VCaP (cell line): ENCODE measurements at regions not wholly inside any gene's neighbourhood (a gene's known extent, or its start where the extent isn't known, plus 50 kb on each side); places are given as distances from the start of the nearest gene placed in this dataset.
"Not testable (repeated sequence)": the region's sequence is repeated elsewhere in the genome, so short reads cannot be mapped to it uniquely, and the experiment has no call there.

Source experiments
- H3K27ac ChIP-seq: fragments of 450-650 bp; 2 replicates; pipeline ENCODE4 v1.5.1; 2017
- TF ChIP-seq, protein P1 (sequence below): fragments of 450-650 bp; conservative IDR thresholded peaks from 2 replicates; pipeline ENCODE4 v1.5.1; 2017; ENCODE audit warnings: mild to moderate bottlenecking, moderate library complexity

DNA sequence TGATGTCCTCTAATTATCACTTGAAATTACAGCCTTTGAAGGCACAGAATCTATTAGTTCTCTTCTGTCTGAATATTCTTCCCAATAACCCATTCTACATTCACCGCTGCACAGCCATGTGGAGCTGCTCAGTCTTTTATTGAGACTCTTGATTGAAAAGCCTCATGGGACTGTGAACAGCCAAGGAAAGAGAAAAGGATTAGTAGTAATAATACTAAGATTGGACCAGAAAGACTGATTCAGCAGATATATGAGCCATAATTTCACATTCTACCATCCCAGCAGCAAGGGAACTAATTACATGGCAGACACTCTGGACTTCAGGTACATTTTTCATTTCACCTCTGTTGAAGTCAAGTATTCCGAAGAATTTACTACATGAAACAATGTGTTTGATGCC lies 2471.7 kb downstream of the ARAP2 start:
- no peak overlapping the region for H3K27ac ChIP-seq
- TF ChIP-seq, protein P1, sequence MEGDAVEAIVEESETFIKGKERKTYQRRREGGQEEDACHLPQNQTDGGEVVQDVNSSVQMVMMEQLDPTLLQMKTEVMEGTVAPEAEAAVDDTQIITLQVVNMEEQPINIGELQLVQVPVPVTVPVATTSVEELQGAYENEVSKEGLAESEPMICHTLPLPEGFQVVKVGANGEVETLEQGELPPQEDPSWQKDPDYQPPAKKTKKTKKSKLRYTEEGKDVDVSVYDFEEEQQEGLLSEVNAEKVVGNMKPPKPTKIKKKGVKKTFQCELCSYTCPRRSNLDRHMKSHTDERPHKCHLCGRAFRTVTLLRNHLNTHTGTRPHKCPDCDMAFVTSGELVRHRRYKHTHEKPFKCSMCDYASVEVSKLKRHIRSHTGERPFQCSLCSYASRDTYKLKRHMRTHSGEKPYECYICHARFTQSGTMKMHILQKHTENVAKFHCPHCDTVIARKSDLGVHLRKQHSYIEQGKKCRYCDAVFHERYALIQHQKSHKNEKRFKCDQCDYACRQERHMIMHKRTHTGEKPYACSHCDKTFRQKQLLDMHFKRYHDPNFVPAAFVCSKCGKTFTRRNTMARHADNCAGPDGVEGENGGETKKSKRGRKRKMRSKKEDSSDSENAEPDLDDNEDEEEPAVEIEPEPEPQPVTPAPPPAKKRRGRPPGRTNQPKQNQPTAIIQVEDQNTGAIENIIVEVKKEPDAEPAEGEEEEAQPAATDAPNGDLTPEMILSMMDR = no peak

DNA sequence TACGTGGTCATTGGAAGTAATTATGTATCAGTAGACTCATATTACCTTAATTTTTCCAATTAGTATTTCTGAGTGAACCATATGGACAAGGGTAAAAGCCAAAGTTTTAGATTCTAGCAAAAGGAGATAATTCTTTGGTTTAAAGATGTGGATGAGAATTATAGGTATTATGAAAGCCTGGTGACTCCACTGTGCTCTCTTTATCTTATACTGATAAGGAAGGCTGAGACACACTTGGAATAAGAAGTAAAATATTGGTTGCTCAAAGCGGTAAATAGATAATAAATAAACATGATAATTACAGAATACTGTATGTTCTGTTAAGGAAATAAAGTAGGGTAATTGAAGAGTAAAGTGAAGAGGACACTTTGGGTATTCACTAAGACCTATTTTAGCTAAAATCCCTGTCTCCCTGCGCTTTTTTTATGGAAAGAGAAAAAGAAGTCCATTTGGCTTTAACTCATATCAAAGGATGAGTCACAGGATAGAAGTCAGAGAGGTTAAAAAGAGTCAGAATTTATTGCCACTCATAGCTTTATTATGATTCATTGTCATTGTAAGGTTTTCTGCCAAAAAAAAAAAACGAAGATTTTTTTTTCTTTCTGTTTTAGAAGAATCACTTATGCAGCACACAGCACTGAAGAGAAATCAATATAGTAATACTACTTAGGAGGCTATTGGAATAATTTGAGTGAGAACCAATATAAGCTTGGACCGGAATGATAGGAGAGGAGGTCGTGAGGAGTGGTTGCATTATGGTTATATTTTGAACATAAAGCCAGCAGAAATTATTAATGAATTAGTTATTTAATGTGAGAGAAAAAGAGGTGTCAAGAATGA lies 2463.1 kb downstream of the ARAP2 start:
- no peak overlapping the region for H3K27ac ChIP-seq
- TF ChIP-seq, protein P1 = no peak

DNA sequence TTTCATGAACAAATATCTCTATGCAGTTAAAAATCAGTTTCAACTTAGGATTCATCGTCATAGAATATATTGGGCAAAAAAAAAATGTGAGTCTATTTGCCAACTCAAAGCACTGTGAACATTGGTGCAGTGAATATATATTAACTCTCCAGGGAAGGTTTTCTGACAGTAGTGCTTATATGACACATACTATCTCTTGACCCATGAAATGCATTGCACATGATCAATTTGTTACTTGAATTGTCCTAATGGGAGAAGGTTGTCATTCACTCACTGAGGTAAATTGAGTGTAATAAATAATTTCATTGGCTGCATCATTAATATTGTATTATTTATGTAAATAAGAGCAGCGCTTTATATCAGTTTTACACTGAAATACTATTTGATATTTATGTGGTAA lies 2458.5 kb downstream of the ARAP2 start:
- H3K27ac ChIP-seq = no peak overlapping the region
- TF ChIP-seq, protein P1 = no peak

DNA sequence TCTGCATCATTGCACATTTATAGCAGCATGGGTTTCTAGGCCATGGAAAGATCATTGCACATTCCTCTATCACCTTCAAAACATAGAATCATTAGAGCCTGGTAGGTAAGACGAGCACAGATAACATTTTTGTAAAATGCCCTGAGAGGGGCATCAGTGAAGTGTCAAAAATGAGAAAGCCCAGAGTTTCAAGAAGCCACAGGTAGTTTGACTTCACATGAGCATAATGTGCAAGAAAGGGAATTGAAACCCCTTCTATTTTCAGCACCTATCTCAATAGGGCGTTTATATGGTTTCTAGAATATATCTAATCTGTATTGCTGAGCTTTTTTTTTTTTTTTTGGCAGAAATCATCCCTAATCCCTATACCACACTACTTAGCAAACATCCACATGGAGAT lies 2441.7 kb downstream of the ARAP2 start:
- H3K27ac ChIP-seq = no peak overlapping the region
- TF ChIP-seq, protein P1 = no peak

DNA sequence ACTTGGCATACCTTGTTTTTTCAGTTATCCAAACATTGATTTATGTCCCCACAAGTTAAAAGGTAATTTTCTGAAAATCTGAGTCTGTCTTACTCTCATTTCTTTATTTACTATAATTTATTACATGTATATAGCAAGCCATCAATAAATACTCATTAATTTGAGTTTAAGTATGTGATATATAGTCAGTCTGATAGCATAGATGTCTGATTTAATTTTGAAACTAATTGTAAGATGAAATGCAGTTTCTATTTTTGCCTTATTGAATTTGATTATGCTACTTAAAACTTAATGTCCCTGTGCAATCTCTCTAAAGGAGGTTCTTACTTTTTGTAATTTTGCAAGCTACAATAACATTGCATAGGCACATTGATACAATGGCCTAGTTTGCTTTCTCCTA lies 2418.6 kb downstream of the ARAP2 start:
- H3K27ac ChIP-seq = no peak overlapping the region
- TF ChIP-seq, protein P1 = no peak

DNA sequence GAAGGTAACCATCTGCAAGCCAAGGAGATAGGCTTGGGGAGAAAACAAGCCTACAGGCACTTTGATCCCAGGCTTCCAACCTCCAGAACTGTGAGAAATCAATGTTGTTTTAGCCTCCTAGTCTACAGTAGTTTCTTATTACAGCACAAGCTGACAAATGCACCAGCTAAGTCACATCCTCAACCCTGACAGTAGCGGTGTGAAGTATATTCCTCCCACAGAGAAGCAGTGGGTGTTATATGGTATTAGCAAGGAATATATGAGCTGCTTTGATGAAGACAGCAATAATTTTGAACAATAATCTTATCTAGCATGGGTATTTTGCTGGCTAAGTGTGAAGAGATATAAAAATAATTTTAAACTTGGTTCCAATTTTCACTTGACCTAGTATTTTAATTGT lies 2415.0 kb downstream of the ARAP2 start:
- H3K27ac ChIP-seq = not testable (repeated sequence)

DNA sequence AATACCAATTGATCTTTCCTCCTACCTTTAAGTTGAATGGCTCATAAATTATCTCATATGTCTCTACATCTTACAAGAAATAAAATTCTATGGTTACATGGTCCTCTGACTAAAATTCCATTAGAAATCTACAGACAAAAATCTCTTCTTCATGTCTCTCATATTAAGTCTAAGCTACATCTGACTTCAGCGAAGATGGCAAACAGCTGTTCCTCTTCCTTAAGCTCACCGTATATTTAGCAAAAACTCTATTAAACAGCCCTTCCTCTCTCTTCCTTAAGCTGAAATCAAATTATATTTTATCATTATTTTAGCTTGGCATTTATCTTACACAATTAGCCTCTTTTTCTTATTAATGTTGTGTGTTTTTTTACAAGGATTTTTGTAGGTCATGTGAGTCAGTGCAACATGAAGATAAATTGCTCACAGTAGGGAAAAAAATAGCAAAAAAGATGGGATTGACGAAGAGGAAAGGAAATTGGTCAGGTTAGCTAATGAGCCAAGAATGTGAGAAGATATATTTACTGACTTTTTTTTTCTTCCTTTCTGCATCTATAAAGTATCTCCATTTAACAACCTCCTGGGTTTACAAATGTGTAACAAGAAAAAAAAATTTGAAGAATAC lies 2412.8 kb downstream of the ARAP2 start:
- no peak overlapping the region for H3K27ac ChIP-seq
- TF ChIP-seq, protein P1 = no peak

DNA sequence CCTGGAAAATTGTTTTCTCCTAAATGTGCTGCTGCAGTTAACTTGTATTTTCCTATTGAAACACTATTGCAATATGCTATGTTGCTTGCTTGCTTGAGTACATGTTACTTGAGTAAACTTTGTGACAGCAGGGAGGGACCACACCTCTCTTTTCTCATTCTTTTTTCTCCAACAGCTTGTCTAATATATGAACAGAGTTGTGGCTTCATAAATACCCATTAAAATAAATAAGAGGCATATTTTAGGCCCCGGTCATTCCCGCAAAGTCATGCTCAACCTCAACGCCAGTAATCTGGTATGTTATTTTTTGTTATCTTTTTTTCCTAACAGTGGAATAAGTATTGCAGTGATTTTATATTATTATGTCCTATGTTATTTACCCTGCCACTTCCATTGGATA lies 2408.6 kb downstream of the ARAP2 start:
- not testable (repeated sequence) for H3K27ac ChIP-seq
